ENCODE measurements at regions not wholly inside any gene's neighbourhood (a gene's known extent, or its start where the extent isn't known, plus 50 kb on each side); places are given as distances from the start of the nearest gene placed in this dataset.
"Not testable (repeated sequence)": the region's sequence is repeated elsewhere in the genome, so short reads cannot be mapped to it uniquely, and the experiment has no call there.

- no peak overlapping the region for H3K18ac ChIP-seq (ENCODE audit: low read length)
- H3K79me1 ChIP-seq (ENCODE audit: low read depth, low read length): no peaks in the 10 kb centered on the region
- no peak overlapping the region for H3K4me3 ChIP-seq (ENCODE audit: low read length in 2 of 2)
- H3K27me3 ChIP-seq (ENCODE audit: control insufficient read depth in 3 of 3, insufficient read depth in 3 of 3, low read depth in 1 of 3, low read length in 3 of 3): no peaks in the 10 kb centered on the region
- no peak for DNase-seq (ENCODE audit: low spot score)
- no peak overlapping the region for H3K27ac ChIP-seq (replicated peaks; ENCODE audit: low read length)
- no peaks in the 10 kb centered on the region for H3K36me3 ChIP-seq (replicated peaks in 1 of 2; ENCODE audit: control insufficient read depth in 2 of 2, insufficient read depth in 2 of 2, low read length in 2 of 2)
- no peak overlapping the region for H2AFZ ChIP-seq (ENCODE audit: low read length)
- H2BK5ac ChIP-seq (ENCODE audit: low read length): no peak overlapping the region
- no peak overlapping the region for H2BK120ac ChIP-seq (ENCODE audit: low read depth, low read length)
- H3K4ac ChIP-seq (ENCODE audit: low read length): no peak overlapping the region
- H3K4me2 ChIP-seq (ENCODE audit: insufficient read depth, low read length, poor library complexity, severe bottlenecking): no peak overlapping the region
- no peak overlapping the region for H3K9ac ChIP-seq (ENCODE audit: low read depth, low read length, poor library complexity)
- H4K91ac ChIP-seq (ENCODE audit: low read depth, low read length, poor library complexity): no peak overlapping the region
- H3K14ac ChIP-seq (ENCODE audit: low read length): no peak overlapping the region
- no peaks in the 10 kb centered on the region for H3K9me3 ChIP-seq (replicated peaks in 1 of 2; ENCODE audit: control insufficient read depth in 2 of 2, insufficient read depth in 1 of 2, low read depth in 1 of 2, low read length in 2 of 2)
- H3K23ac ChIP-seq (ENCODE audit: low read depth, low read length, poor library complexity): no peak overlapping the region
- H4K8ac ChIP-seq (ENCODE audit: low read depth, low read length): no peak overlapping the region
- WGBS, 2 donors (ENCODE audit: extremely low coverage in 2 of 2, insufficient read length in 2 of 2, insufficient replicate concordance in 1 of 2): no CpG with 5 or more reads among the region's 3 CpGs
- peaks cover 0 to 8% of the 10 kb centered on the region in 2 donors for H3K4me1 ChIP-seq (ENCODE audit: control insufficient read depth in 2 of 2, insufficient read depth in 1 of 2, low read depth in 1 of 2, low read length in 2 of 2)
- H2BK12ac ChIP-seq (ENCODE audit: low read length): no peak overlapping the region
- no peak overlapping the region for H2AK5ac ChIP-seq (ENCODE audit: low read depth, low read length)
- H2BK15ac ChIP-seq (ENCODE audit: low read length): no peak overlapping the region
Measured at GRCh38 chrX:128973033-128973432, 550.3 kb downstream of the SMARCA1 start.

- H2BK15ac ChIP-seq (ENCODE audit: low read length): no peak overlapping the region
- no peak overlapping the region for H3K27ac ChIP-seq (replicated peaks; ENCODE audit: low read length)
- no peaks in the 10 kb centered on the region for H3K79me1 ChIP-seq (ENCODE audit: low read depth, low read length)
- no peak overlapping the region for H3K14ac ChIP-seq (ENCODE audit: low read length)
- H3K4me2 ChIP-seq (ENCODE audit: insufficient read depth, low read length, poor library complexity, severe bottlenecking): no peak overlapping the region
- H3K27me3 ChIP-seq (ENCODE audit: control insufficient read depth in 3 of 3, insufficient read depth in 3 of 3, low read depth in 1 of 3, low read length in 3 of 3): no peaks in the 10 kb centered on the region
- H2AFZ ChIP-seq (ENCODE audit: low read length): no peak overlapping the region
- WGBS, 2 donors (ENCODE audit: extremely low coverage in 2 of 2, insufficient read length in 2 of 2, insufficient replicate concordance in 1 of 2): no CpG with 5 or more reads among the region's 1 CpG
- H3K23ac ChIP-seq (ENCODE audit: low read depth, low read length, poor library complexity): no peak overlapping the region
- H3K4me1 ChIP-seq (ENCODE audit: control insufficient read depth in 2 of 2, insufficient read depth in 1 of 2, low read depth in 1 of 2, low read length in 2 of 2): no peaks in the 10 kb centered on the region
- H3K9me3 ChIP-seq (replicated peaks in 1 of 2; ENCODE audit: control insufficient read depth in 2 of 2, insufficient read depth in 1 of 2, low read depth in 1 of 2, low read length in 2 of 2): no peaks in the 10 kb centered on the region
- H3K36me3 ChIP-seq (replicated peaks in 1 of 2; ENCODE audit: control insufficient read depth in 2 of 2, insufficient read depth in 2 of 2, low read length in 2 of 2): no peaks in the 10 kb centered on the region
- H3K18ac ChIP-seq (ENCODE audit: low read length): no peak overlapping the region
- no peak for DNase-seq (ENCODE audit: low spot score)
- H4K8ac ChIP-seq (ENCODE audit: low read depth, low read length): no peak overlapping the region
- H2BK5ac ChIP-seq (ENCODE audit: low read length): no peak overlapping the region
- H3K9ac ChIP-seq (ENCODE audit: low read depth, low read length, poor library complexity): no peak overlapping the region
- H2BK120ac ChIP-seq (ENCODE audit: low read depth, low read length): no peak overlapping the region
- no peak overlapping the region for H2AK5ac ChIP-seq (ENCODE audit: low read depth, low read length)
- H3K4me3 ChIP-seq (ENCODE audit: low read length in 2 of 2): no peak overlapping the region
- no peak overlapping the region for H2BK12ac ChIP-seq (ENCODE audit: low read length)
- H3K4ac ChIP-seq (ENCODE audit: low read length): no peak overlapping the region
- no peak overlapping the region for H4K91ac ChIP-seq (ENCODE audit: low read depth, low read length, poor library complexity)
Measured at GRCh38 chrX:128961290-128961689, 562.0 kb downstream of the SMARCA1 start.

GRCh38 chrX:128954697-128955096, 568.6 kb downstream of the SMARCA1 start:
- not testable (repeated sequence) for H4K8ac ChIP-seq (ENCODE audit: low read depth, low read length); H3K27ac ChIP-seq (replicated peaks; ENCODE audit: low read length); H2BK120ac ChIP-seq (ENCODE audit: low read depth, low read length); H2BK12ac ChIP-seq (ENCODE audit: low read length); H3K9ac ChIP-seq (ENCODE audit: low read depth, low read length, poor library complexity); DNase-seq (ENCODE audit: low spot score); H3K4me1 ChIP-seq (ENCODE audit: control insufficient read depth in 2 of 2, insufficient read depth in 1 of 2, low read depth in 1 of 2, low read length in 2 of 2); H2AFZ ChIP-seq (ENCODE audit: low read length); H4K91ac ChIP-seq (ENCODE audit: low read depth, low read length, poor library complexity); H3K27me3 ChIP-seq (ENCODE audit: control insufficient read depth in 3 of 3, insufficient read depth in 3 of 3, low read depth in 1 of 3, low read length in 3 of 3); H3K14ac ChIP-seq (ENCODE audit: low read length); H3K23ac ChIP-seq (ENCODE audit: low read depth, low read length, poor library complexity); H3K36me3 ChIP-seq (replicated peaks in 1 of 2; ENCODE audit: control insufficient read depth in 2 of 2, insufficient read depth in 2 of 2, low read length in 2 of 2); H2BK5ac ChIP-seq (ENCODE audit: low read length); H3K18ac ChIP-seq (ENCODE audit: low read length); H3K79me1 ChIP-seq (ENCODE audit: low read depth, low read length); H2BK15ac ChIP-seq (ENCODE audit: low read length); H3K4me2 ChIP-seq (ENCODE audit: insufficient read depth, low read length, poor library complexity, severe bottlenecking); H3K4ac ChIP-seq (ENCODE audit: low read length); H2AK5ac ChIP-seq (ENCODE audit: low read depth, low read length); H3K9me3 ChIP-seq (replicated peaks in 1 of 2; ENCODE audit: control insufficient read depth in 2 of 2, insufficient read depth in 1 of 2, low read depth in 1 of 2, low read length in 2 of 2); H3K4me3 ChIP-seq (ENCODE audit: low read length in 2 of 2)
- WGBS, 2 donors (ENCODE audit: extremely low coverage in 2 of 2, insufficient read length in 2 of 2, insufficient replicate concordance in 1 of 2): no CpG with 5 or more reads among the region's 1 CpG

- Histone ChIP-seq H3K79me1 (ENCODE audit: low read depth, low read length) (no peaks in the 10 kb centered on the region), H3K18ac (ENCODE audit: low read length) (no peak overlapping the region), H3K4me2 (ENCODE audit: insufficient read depth, low read length, poor library complexity, severe bottlenecking) (no peak overlapping the region), H3K27ac (replicated peaks; ENCODE audit: low read length) (no peak overlapping the region), H3K4me3 (ENCODE audit: low read length in 2 of 2) (no peak overlapping the region), H3K27me3 (ENCODE audit: control insufficient read depth in 3 of 3, insufficient read depth in 3 of 3, low read depth in 1 of 3, low read length in 3 of 3) (no peaks in the 10 kb centered on the region), H2BK120ac (ENCODE audit: low read depth, low read length) (no peak overlapping the region), H2AFZ (ENCODE audit: low read length) (no peak overlapping the region), H4K8ac (ENCODE audit: low read depth, low read length) (no peak overlapping the region), H3K23ac (ENCODE audit: low read depth, low read length, poor library complexity) (no peak overlapping the region), H3K4ac (ENCODE audit: low read length) (no peak overlapping the region), H2AK5ac (ENCODE audit: low read depth, low read length) (no peak overlapping the region), H2BK12ac (ENCODE audit: low read length) (no peak overlapping the region), H3K4me1 (ENCODE audit: control insufficient read depth in 2 of 2, insufficient read depth in 1 of 2, low read depth in 1 of 2, low read length in 2 of 2) (no peaks in the 10 kb centered on the region), H3K36me3 (replicated peaks in 1 of 2; ENCODE audit: control insufficient read depth in 2 of 2, insufficient read depth in 2 of 2, low read length in 2 of 2) (no peaks in the 10 kb centered on the region), H4K91ac (ENCODE audit: low read depth, low read length, poor library complexity) (no peak overlapping the region), H3K9ac (ENCODE audit: low read depth, low read length, poor library complexity) (no peak overlapping the region), H3K14ac (ENCODE audit: low read length) (no peak overlapping the region), H2BK15ac (ENCODE audit: low read length) (no peak overlapping the region), H2BK5ac (ENCODE audit: low read length) (no peak overlapping the region), H3K9me3 (replicated peaks in 1 of 2; ENCODE audit: control insufficient read depth in 2 of 2, insufficient read depth in 1 of 2, low read depth in 1 of 2, low read length in 2 of 2) (no peaks in the 10 kb centered on the region)
- DNase-seq (ENCODE audit: low spot score): no peak
- no CpG with 5 or more reads among the region's 1 CpG for WGBS, 2 donors (ENCODE audit: extremely low coverage in 2 of 2, insufficient read length in 2 of 2, insufficient replicate concordance in 1 of 2)
Measured at GRCh38 chrX:128931071-128931470, 592.2 kb downstream of the SMARCA1 start.
